Upper lobe of right lung (tissue), 1 donor: ENCODE measurements at regions not wholly inside any gene's neighbourhood (a gene's known extent, or its start where the extent isn't known, plus 50 kb on each side); places are given as distances from the start of the nearest gene placed in this dataset.

Source experiments
- ATAC-seq: fragments of 200-7000 bp; cut with Tn5 transposase; one replicate; pipeline ENCODE4 v1.9.1; 2020; ENCODE audit warnings: mild to moderate bottlenecking, moderate library complexity
- DNase-seq: peaks from one replicate; pipeline ENCODE4 v3.0.0-alpha.2; 2020
- H3K27ac ChIP-seq: fragments of 200-600 bp; one replicate; pipeline ENCODE4 v1.8.0; 2022
- H3K27me3 ChIP-seq: fragments of 200-600 bp; one replicate; pipeline ENCODE4 v1.8.0; 2022; ENCODE audit warnings: mild to moderate bottlenecking
- H3K36me3 ChIP-seq: fragments of 200-600 bp; one replicate; pipeline ENCODE4 v1.8.0; 2022
- H3K4me1 ChIP-seq: fragments of 200-600 bp; one replicate; pipeline ENCODE4 v1.8.0; 2022
- H3K4me3 ChIP-seq: fragments of 200-600 bp; one replicate; pipeline ENCODE4 v1.8.0; 2022; ENCODE audit warnings: mild to moderate bottlenecking
- H3K9me3 ChIP-seq: fragments of 200-600 bp; one replicate; pipeline ENCODE4 v1.8.0; 2022
- CTCF ChIP-seq: fragments of 200-600 bp; IDR thresholded peaks from one replicate; pipeline ENCODE4 v1.8.0; 2022; ENCODE audit warnings: antibody characterized with exemption
- intact Hi-C: fragments of 100-400 bp; cut with DNase I; formaldehyde crosslinking; loops from one replicate; pipeline ENCODE4 v1.11.0; 2022
- donor health status: DM: no; HTN: yes; CAD: no; lungs with severe emphysema.

- no peak for TF ChIP-seq CTCF
- Histone ChIP-seq H3K9me3 (no peaks in the 10 kb centered on the region), H3K4me1 (no peaks in the 10 kb centered on the region), H3K36me3 (no peaks in the 10 kb centered on the region), H3K4me3 (no peak overlapping the region), H3K27ac (no peak overlapping the region), H3K27me3 (no peaks in the 10 kb centered on the region)
- ATAC-seq (no peak), DNase-seq (no peak)
- intact Hi-C loops, result no loop called here
These were observed 528.0 kb upstream of the TNP1 start for GRCh38 chr2:217387776-217388387.

- Histone ChIP-seq H3K27ac (no peak overlapping the region), H3K27me3 (no peaks in the 10 kb centered on the region), H3K4me1 (no peaks in the 10 kb centered on the region), H3K4me3 (no peak overlapping the region), H3K36me3 (no peaks in the 10 kb centered on the region), H3K9me3 (no peaks in the 10 kb centered on the region)
- intact Hi-C loops, result no loop called here
- no peak for DNase-seq
- TF ChIP-seq CTCF, result no peak
- no peak for ATAC-seq
These were observed 526.2 kb upstream of the TNP1 start for GRCh38 chr2:217386041-217386440.

GRCh38 chr2:217383620-217384019, 523.8 kb upstream of the TNP1 start:
- no peaks in the 10 kb centered on the region for H3K9me3 ChIP-seq
- H3K27ac ChIP-seq, result no peak overlapping the region
- ATAC-seq (no peak), DNase-seq (no peak)
- no peaks in the 10 kb centered on the region for H3K4me1 ChIP-seq
- no peak overlapping the region for H3K4me3 ChIP-seq
- H3K36me3 ChIP-seq, result no peaks in the 10 kb centered on the region
- TF ChIP-seq CTCF, result no peak
- H3K27me3 ChIP-seq, result no peaks in the 10 kb centered on the region
- intact Hi-C loops, result no loop called here

GRCh38 chr2:217382794-217383193, 522.9 kb upstream of the TNP1 start:
- Histone ChIP-seq H3K27ac (no peak overlapping the region), H3K9me3 (no peaks in the 10 kb centered on the region), H3K36me3 (no peaks in the 10 kb centered on the region), H3K4me3 (no peak overlapping the region), H3K4me1 (no peaks in the 10 kb centered on the region), H3K27me3 (no peaks in the 10 kb centered on the region)
- intact Hi-C loops, result no loop called here
- TF ChIP-seq CTCF, result no peak
- DNase-seq (no peak), ATAC-seq (no peak)

GRCh38 chr2:217379807-217380206, 519.9 kb upstream of the TNP1 start:
- Histone ChIP-seq H3K27ac (no peak overlapping the region), H3K9me3 (no peaks in the 10 kb centered on the region), H3K36me3 (no peaks in the 10 kb centered on the region), H3K27me3 (no peaks in the 10 kb centered on the region), H3K4me3 (no peak overlapping the region), H3K4me1 (no peaks in the 10 kb centered on the region)
- ATAC-seq (no peak), DNase-seq (no peak)
- intact Hi-C loops, result no loop called here
- TF ChIP-seq CTCF, result no peak

GRCh38 chr2:217372794-217373193, 512.9 kb upstream of the TNP1 start:
- TF ChIP-seq CTCF, result no peak
- Histone ChIP-seq H3K9me3 (no peaks in the 10 kb centered on the region), H3K36me3 (no peaks in the 10 kb centered on the region), H3K4me1 (no peaks in the 10 kb centered on the region), H3K27ac (no peak overlapping the region), H3K27me3 (no peaks in the 10 kb centered on the region), H3K4me3 (no peak overlapping the region)
- DNase-seq (no peak), ATAC-seq (no peak)
- intact Hi-C loops, result no loop called here
